Keratinocyte (primary cell): ENCODE measurements at regions not wholly inside any gene's neighbourhood (a gene's known extent, or its start where the extent isn't known, plus 50 kb on each side); places are given as distances from the start of the nearest gene placed in this dataset.

Source experiments
- DNase-seq: peaks from one replicate; pipeline ENCODE4 v3.0.0-alpha.2; 2011; ENCODE audit warnings: low read depth, missing footprints, low spot score
- FAIRE-seq: peaks from 2 replicates; lab custom pipeline; 2011; peaks lifted over from hg19 to GRCh38; lab: Jason Lieb, UNC
- H2AFZ ChIP-seq: 2 replicates; pipeline ENCODE4 v1.6.0; 2012; ENCODE audit warnings: low read length, control low read depth, inconsistent platforms; ENCODE audit not compliant: control insufficient read depth
- H3K27ac ChIP-seq: 2 replicates; pipeline ENCODE4 v1.5.1; 2011; ENCODE audit warnings: low read length; ENCODE audit not compliant: control insufficient read depth, insufficient read depth
- H3K27me3 ChIP-seq: 3 replicates; pipeline ENCODE4 v1.6.0; 2011; ENCODE audit warnings: low read length; ENCODE audit not compliant: control insufficient read depth, insufficient read depth; ENCODE audit errors: extremely low read depth
- H3K36me3 ChIP-seq, 2 experiments: 2 replicates in 1 of 2; 3 replicates in 1 of 2; pipeline ENCODE4 v1.5.1; 2011; ENCODE audit warnings: low read length in 2 of 2, mild to moderate bottlenecking in 1 of 2; ENCODE audit not compliant: control insufficient read depth in 2 of 2, insufficient read depth in 2 of 2; ENCODE audit errors: extremely low read depth in 1 of 2
- H3K4me1 ChIP-seq: 3 replicates; pipeline ENCODE4 v1.5.1; 2011; ENCODE audit warnings: low read length; ENCODE audit not compliant: control insufficient read depth, insufficient read depth; ENCODE audit errors: extremely low read depth
- H3K4me2 ChIP-seq: 3 replicates; pipeline ENCODE4 v1.6.0; 2011; ENCODE audit warnings: low read depth, low read length; ENCODE audit not compliant: control insufficient read depth, insufficient read depth; ENCODE audit errors: extremely low read depth
- H3K4me3 ChIP-seq, 3 experiments: fragments of 200-600 bp in 1 of 3; sonication (generic) in 1 of 3; 2 replicates in 2 of 3; 3 replicates in 1 of 3; pipeline ENCODE4 v1.5.1; 2011 to 2016; ENCODE audit warnings: low read length in 3 of 3, mild to moderate bottlenecking in 3 of 3, control low read depth in 2 of 3, inconsistent platforms in 1 of 3, low read depth in 1 of 3, mixed read lengths in 1 of 3, mixed run types in 1 of 3, moderate library complexity in 1 of 3; ENCODE audit not compliant: control insufficient read depth in 2 of 3, insufficient read depth in 2 of 3; ENCODE audit errors: extremely low read depth in 1 of 3
- H3K79me2 ChIP-seq: 2 replicates; pipeline ENCODE4 v1.6.0; 2012; ENCODE audit warnings: low read length; ENCODE audit not compliant: control insufficient read depth, insufficient read depth
- H3K9ac ChIP-seq: 3 replicates; pipeline ENCODE4 v1.6.0; 2011; ENCODE audit warnings: low read length; ENCODE audit not compliant: control insufficient read depth, insufficient read depth; ENCODE audit errors: extremely low read depth
- H3K9me1 ChIP-seq: 3 replicates; pipeline ENCODE4 v1.6.0; 2011; ENCODE audit warnings: low read length; ENCODE audit not compliant: control insufficient read depth, insufficient read depth; ENCODE audit errors: extremely low read depth
- H3K9me3 ChIP-seq: 2 replicates; pipeline ENCODE4 v1.5.1; 2012; ENCODE audit warnings: low read depth, low read length; ENCODE audit not compliant: control insufficient read depth
- H4K20me1 ChIP-seq: 3 replicates; pipeline ENCODE4 v1.6.0; 2011; ENCODE audit warnings: low read length; ENCODE audit not compliant: control insufficient read depth, insufficient read depth; ENCODE audit errors: extremely low read depth
- EZH2 ChIP-seq: IDR thresholded peaks from one replicate; pipeline ENCODE4 v1.6.1; 2012; ENCODE audit warnings: inconsistent platforms, mild to moderate bottlenecking, low read length, moderate library complexity
- dilution Hi-C: fragments of 300-500 bp; cut with MboI; formaldehyde crosslinking; loops from one replicate; pipeline ENCODE4 v1.7.0; 2020; ENCODE audit warnings: low sequenced_read_pairs; ENCODE audit not compliant: extremely low pct_ligation_motif_present
- TF ChIP-seq, protein P1 (sequence below), 3 experiments: IDR thresholded peaks in 1 of 3; conservative IDR thresholded peaks in 1 of 3; optimal IDR thresholded peaks in 1 of 3; 2 replicates in 2 of 3; 3 replicates in 1 of 3; pipeline versions ENCODE3 to v1.5.1; 2011; ENCODE audit warnings: low read length in 3 of 3, mild to moderate bottlenecking in 3 of 3, moderate library complexity in 2 of 3, control low read depth in 1 of 3, inconsistent platforms in 1 of 3; ENCODE audit not compliant: insufficient read depth in 2 of 3; ENCODE audit errors: extremely low read depth in 1 of 3

DNA sequence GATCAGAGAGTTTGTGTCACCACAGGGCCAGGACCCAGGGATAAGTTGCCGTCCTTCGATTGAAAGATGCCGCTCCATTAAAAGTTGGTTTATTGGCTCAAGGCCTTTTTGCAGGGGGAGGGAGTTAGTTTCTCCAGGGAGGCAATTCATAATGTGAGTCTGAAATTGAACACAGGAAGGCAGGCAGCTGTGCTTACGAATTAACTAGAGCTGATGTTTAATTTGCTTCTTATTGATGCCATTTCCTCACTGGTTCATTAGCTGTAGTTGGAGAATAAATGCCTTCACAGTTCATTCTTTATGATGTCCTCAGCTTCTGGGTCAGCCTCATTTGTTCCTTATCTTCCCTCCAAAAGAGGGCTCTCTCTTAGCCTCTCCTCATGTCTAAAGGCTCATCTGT is 113.2 kb upstream of the PTPRT start:
- dilution Hi-C loops = no loop called here
- Histone ChIP-seq H2AFZ (no peak overlapping the region), H3K9me3 (peaks cover 2% of the 10 kb centered on the region), H3K36me3 (no peaks in the 10 kb centered on the region), H3K27me3 (no peaks in the 10 kb centered on the region), H3K9ac (no peak overlapping the region), H3K4me1 (no peaks in the 10 kb centered on the region), H3K9me1 (no peaks in the 10 kb centered on the region), H4K20me1 (no peaks in the 10 kb centered on the region), H3K4me2 (no peak overlapping the region), H3K27ac (no peak overlapping the region), H3K4me3 (no peak overlapping the region), H3K79me2 (no peaks in the 10 kb centered on the region)
- TF ChIP-seq, protein P1, sequence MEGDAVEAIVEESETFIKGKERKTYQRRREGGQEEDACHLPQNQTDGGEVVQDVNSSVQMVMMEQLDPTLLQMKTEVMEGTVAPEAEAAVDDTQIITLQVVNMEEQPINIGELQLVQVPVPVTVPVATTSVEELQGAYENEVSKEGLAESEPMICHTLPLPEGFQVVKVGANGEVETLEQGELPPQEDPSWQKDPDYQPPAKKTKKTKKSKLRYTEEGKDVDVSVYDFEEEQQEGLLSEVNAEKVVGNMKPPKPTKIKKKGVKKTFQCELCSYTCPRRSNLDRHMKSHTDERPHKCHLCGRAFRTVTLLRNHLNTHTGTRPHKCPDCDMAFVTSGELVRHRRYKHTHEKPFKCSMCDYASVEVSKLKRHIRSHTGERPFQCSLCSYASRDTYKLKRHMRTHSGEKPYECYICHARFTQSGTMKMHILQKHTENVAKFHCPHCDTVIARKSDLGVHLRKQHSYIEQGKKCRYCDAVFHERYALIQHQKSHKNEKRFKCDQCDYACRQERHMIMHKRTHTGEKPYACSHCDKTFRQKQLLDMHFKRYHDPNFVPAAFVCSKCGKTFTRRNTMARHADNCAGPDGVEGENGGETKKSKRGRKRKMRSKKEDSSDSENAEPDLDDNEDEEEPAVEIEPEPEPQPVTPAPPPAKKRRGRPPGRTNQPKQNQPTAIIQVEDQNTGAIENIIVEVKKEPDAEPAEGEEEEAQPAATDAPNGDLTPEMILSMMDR (optimal IDR thresholded peaks at IDR 0.05 in 1 of 3, IDR thresholded peaks at IDR 0.05 in 1 of 3, conservative IDR thresholded peaks at IDR 0.05 in 1 of 3; ENCODE audit: extremely low read depth in 1 of 3, insufficient read depth in 2 of 3, low read length in 3 of 3) = no peak
- TF ChIP-seq EZH2 = no peak
- FAIRE-seq (no peak), DNase-seq (no peak)

DNA sequence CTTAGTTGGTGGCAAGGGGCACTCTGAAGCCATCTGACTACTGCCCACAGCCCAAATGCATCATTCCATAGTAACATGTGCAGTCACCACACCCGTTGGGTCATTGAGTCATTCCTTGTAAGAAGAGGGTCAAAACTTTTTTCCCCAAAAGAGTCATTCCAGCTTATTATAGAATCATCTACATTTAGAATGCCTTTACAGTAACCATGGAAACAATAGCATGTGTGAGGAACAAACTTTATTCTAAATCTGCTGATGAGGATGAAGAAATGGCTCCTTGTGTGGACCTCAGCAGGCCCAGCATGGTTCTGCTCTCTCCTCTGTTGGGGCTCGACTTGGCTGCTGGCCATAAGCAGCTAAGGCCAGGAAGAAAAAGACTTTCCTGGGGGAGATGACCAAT is 111.2 kb upstream of the PTPRT start:
- Histone ChIP-seq H3K27me3 (no peaks in the 10 kb centered on the region), H3K27ac (no peak overlapping the region), H3K79me2 (no peaks in the 10 kb centered on the region), H3K4me1 (no peaks in the 10 kb centered on the region), H3K36me3 (no peaks in the 10 kb centered on the region), H3K4me2 (no peak overlapping the region), H3K9me1 (no peaks in the 10 kb centered on the region), H2AFZ (no peak overlapping the region), H3K9ac (no peak overlapping the region), H3K4me3 (no peak overlapping the region), H4K20me1 (no peaks in the 10 kb centered on the region), H3K9me3 (no peaks in the 10 kb centered on the region)
- dilution Hi-C loops = no loop called here
- FAIRE-seq (no peak), DNase-seq (no peak)
- TF ChIP-seq EZH2 = no peak
- TF ChIP-seq, protein P1 (optimal IDR thresholded peaks at IDR 0.05 in 1 of 3, IDR thresholded peaks at IDR 0.05 in 1 of 3, conservative IDR thresholded peaks at IDR 0.05 in 1 of 3; ENCODE audit: extremely low read depth in 1 of 3, insufficient read depth in 2 of 3, low read length in 3 of 3) = no peak
